Spleen (tissue), 7 donors: ENCODE measurements at regions not wholly inside any gene's neighbourhood (a gene's known extent, or its start where the extent isn't known, plus 50 kb on each side); places are given as distances from the start of the nearest gene placed in this dataset.

Experiments
- POLR2A ChIP-seq, 3 donors: fragments of 450-650 bp; IDR thresholded peaks; one replicate each; pipeline ENCODE4 v1.5.1; 2017; ENCODE audit warnings: antibody characterized with exemption in 3 of 3, mild to moderate bottlenecking in 1 of 3
- POLR2AphosphoS5 ChIP-seq, 3 donors: sonication (generic); formaldehyde crosslinking; IDR thresholded peaks; one replicate each; pipeline ENCODE4 v1.5.1; 2017; ENCODE audit warnings: antibody characterized with exemption in 3 of 3
- TF ChIP-seq, protein P1 (sequence below), 11 experiments: fragments of 200-600 bp in 7 of 11; fragments of 450-650 bp in 4 of 11; sonication (generic) in 4 of 11; IDR thresholded peaks in 8 of 11; conservative IDR thresholded peaks in 3 of 11; 1 replicate in 7 of 11; 2 replicates in 4 of 11; pipeline versions ENCODE4 v1.4.0 to v1.8.0; 2016 to 2021; ENCODE audit warnings: antibody characterized with exemption in 11 of 11, inconsistent platforms in 4 of 11, mild to moderate bottlenecking in 1 of 11
- donor health status: DM: no; HTN: no; CAD: no; lungs with moderate emphysema.
- donor health status: DM: no; HTN: no; CAD: no.
- donor health status: DM: no; HTN: no; CAD: no.

DNA sequence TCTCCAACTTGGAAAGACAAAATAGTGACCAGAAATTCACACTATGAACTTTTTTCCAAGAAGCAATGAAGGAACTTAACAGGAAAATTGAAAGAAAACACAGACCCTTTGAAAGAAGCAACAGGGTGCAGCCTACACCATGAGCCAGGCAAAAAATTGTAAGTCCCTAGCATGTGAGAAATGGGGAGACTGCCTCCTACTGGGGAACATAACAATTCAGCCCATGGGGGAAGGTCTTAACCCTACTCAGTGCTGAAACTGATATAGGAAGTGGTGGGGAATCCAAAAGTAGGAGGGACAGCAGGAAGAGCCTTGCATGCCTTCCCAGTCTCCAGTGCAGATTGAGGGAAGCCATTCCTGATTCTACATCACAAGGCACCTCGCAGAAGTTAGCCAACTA lies 235.1 kb upstream of the UFL1 start:
- TF ChIP-seq, protein P1, sequence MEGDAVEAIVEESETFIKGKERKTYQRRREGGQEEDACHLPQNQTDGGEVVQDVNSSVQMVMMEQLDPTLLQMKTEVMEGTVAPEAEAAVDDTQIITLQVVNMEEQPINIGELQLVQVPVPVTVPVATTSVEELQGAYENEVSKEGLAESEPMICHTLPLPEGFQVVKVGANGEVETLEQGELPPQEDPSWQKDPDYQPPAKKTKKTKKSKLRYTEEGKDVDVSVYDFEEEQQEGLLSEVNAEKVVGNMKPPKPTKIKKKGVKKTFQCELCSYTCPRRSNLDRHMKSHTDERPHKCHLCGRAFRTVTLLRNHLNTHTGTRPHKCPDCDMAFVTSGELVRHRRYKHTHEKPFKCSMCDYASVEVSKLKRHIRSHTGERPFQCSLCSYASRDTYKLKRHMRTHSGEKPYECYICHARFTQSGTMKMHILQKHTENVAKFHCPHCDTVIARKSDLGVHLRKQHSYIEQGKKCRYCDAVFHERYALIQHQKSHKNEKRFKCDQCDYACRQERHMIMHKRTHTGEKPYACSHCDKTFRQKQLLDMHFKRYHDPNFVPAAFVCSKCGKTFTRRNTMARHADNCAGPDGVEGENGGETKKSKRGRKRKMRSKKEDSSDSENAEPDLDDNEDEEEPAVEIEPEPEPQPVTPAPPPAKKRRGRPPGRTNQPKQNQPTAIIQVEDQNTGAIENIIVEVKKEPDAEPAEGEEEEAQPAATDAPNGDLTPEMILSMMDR (IDR thresholded peaks at IDR 0.05 in 8 of 11, conservative IDR thresholded peaks at IDR 0.05 in 3 of 11) = no peak
- TF ChIP-seq POLR2AphosphoS5 (IDR thresholded peaks at IDR 0.05) (no peak), POLR2A (IDR thresholded peaks at IDR 0.05) (no peak)
